DND-41 (cell line): ENCODE measurements at regions not wholly inside any gene's neighbourhood (a gene's known extent, or its start where the extent isn't known, plus 50 kb on each side); places are given as distances from the start of the nearest gene placed in this dataset.

Experiments
- EZH2 ChIP-seq: IDR thresholded peaks from 3 replicates; pipeline ENCODE4 v1.6.1; 2012; ENCODE audit warnings: borderline replicate concordance, low read depth, mild to moderate bottlenecking, moderate library complexity, low read length, inconsistent platforms; ENCODE audit not compliant: severe bottlenecking
- TF ChIP-seq, protein P1 (sequence below): IDR thresholded peaks from 2 replicates; pipeline ENCODE4 v1.5.1; 2012; ENCODE audit warnings: borderline replicate concordance, low read length, moderate library complexity, mild to moderate bottlenecking; ENCODE audit not compliant: poor library complexity, severe bottlenecking; ENCODE audit errors: extremely low read depth

DNA sequence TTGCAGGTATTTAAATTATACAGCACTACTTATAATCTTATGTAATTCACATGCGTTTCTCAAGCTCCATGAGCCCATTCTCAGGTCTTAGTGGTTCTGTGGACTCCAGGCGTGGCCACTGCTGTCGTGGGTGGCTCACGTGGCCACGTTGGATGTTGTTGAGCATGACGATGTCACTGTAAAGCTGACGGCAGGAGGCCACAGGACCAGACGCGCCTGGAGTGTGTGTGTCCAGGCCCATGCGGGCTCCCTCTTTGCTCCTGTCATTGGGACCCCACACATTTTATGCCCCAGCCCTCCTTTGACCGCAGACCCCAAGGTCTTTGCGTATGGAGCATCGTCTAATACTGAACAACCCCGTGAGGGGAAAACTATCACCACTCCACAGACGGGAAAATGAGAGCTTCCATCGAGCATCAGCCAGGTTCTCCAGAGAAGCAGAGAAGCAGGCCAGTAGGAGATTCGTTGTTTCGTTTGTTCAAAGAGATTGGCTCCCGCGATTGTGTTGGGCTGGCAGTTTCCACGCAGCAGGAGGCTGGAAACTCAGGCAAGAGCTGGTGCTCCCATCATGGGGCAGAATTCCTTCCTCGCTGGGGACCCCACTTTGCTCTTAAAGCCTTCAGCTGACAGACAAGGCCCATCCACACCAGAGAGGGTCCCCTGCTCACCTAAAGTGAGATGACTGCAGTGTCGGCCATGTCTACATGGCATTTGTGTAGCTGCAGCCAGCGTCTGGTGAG is 129.3 kb upstream of the SPACA7 start:
- no peak for TF ChIP-seq EZH2
- TF ChIP-seq, protein P1, sequence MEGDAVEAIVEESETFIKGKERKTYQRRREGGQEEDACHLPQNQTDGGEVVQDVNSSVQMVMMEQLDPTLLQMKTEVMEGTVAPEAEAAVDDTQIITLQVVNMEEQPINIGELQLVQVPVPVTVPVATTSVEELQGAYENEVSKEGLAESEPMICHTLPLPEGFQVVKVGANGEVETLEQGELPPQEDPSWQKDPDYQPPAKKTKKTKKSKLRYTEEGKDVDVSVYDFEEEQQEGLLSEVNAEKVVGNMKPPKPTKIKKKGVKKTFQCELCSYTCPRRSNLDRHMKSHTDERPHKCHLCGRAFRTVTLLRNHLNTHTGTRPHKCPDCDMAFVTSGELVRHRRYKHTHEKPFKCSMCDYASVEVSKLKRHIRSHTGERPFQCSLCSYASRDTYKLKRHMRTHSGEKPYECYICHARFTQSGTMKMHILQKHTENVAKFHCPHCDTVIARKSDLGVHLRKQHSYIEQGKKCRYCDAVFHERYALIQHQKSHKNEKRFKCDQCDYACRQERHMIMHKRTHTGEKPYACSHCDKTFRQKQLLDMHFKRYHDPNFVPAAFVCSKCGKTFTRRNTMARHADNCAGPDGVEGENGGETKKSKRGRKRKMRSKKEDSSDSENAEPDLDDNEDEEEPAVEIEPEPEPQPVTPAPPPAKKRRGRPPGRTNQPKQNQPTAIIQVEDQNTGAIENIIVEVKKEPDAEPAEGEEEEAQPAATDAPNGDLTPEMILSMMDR, result no peak
